Globus pallidus (tissue), 1 donor: ENCODE measurements at regions not wholly inside any gene's neighbourhood (a gene's known extent, or its start where the extent isn't known, plus 50 kb on each side); places are given as distances from the start of the nearest gene placed in this dataset.
"Not testable (repeated sequence)": the region's sequence is repeated elsewhere in the genome, so short reads cannot be mapped to it uniquely, and the experiment has no call there.

Source experiments
- DNase-seq: peaks from one replicate; pipeline ENCODE4 v3.0.0-alpha.2; 2015; ENCODE audit warnings: low spot score

- no peak for DNase-seq
These were observed 470.6 kb downstream of the PRDM9 start for GRCh38 chr5:23977997-23978396.

DNA sequence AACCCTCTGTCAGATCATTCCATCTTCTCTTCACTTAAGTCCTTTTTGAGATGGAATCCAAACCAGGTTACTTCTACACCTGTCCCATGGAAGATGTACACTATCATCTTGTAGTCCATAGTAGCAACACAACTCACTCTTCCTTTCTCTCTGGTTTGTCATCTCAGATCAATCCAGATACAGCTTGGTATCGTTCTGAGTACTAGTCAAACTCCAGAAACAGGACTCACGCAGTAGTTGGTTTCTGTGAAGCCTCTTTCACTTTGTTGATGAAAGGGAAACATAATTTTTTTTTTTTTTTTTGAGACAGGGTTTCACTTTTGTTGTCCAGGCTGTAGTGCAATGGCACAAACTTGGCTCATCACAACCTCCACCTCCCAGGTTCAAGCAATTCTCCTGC lies 484.0 kb downstream of the PRDM9 start:
- no peak for DNase-seq

GRCh38 chr5:23994581-23995370 lies 487.4 kb downstream of the PRDM9 start:
- DNase-seq: no peak

DNA sequence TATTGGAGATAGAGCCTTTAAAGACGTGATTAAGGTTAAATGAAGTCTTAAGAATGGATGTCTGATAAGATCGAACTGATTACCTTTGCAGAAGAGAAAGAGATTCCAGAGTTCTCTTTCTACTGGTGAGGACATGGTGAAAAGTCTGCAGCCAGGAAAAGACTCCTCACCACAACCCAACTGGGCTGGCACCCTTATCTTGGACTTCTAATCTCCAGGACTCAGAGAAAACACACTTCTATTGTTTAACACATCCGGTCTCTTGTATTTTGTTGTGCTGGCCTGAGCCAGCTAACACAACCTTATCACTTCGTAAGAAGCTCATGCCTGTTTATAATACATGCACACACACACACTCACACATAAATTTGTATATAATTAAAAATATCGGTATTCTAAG lies 489.1 kb downstream of the PRDM9 start:
- DNase-seq: no peak

- DNase-seq: no peak
These were observed 498.0 kb downstream of the PRDM9 start for GRCh38 chr5:24005384-24005783.

GRCh38 chr5:24017710-24018109 lies 510.3 kb downstream of the PRDM9 start:
- not testable (repeated sequence) for DNase-seq

- DNase-seq: no peak
These were observed 518.9 kb downstream of the PRDM9 start for GRCh38 chr5:24026288-24026687.

DNA sequence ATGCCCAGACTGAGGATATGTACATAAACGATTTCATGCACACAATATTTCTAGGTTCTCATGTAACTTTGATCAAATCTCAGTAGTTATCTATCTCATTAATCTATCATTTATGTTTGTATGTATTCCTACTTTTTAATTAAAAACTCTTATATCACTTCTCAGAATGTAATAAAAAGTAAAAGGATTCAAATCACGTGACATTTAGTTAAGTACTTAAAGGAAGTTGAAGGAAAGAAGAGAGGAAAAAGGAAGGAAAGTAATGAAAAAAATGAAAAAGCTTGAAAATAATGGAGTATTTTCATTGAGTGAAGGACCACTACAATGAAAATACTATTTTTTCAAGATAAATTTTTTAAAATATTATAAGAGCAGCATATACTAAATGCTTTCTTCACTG lies 535.3 kb downstream of the PRDM9 start:
- no peak for DNase-seq

GRCh38 chr5:24045046-24045445 lies 537.6 kb downstream of the PRDM9 start:
- no peak for DNase-seq

GRCh38 chr5:24053737-24054136 lies 546.3 kb downstream of the PRDM9 start:
- DNase-seq: no peak

DNA sequence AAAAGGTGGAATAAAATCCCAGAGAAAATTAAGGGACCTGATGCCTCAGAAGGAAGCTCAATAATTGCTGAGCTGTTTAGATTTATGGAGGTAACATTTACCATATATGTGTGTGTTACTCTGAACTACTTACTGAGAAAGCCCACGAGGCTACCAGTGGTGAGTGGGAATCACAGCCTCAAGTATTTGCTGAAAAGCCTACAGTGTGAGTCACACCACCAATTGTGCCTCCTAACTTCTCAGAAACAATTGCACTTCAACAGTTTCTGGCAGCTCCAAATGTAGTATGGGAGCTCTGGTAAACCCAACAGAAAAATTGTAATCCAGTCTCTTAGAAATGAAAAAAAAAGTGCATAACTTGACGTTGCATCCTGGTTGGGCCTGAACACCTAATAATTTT lies 551.6 kb downstream of the PRDM9 start:
- DNase-seq: no peak

GRCh38 chr5:24059716-24060115 lies 552.3 kb downstream of the PRDM9 start:
- no peak for DNase-seq

DNA sequence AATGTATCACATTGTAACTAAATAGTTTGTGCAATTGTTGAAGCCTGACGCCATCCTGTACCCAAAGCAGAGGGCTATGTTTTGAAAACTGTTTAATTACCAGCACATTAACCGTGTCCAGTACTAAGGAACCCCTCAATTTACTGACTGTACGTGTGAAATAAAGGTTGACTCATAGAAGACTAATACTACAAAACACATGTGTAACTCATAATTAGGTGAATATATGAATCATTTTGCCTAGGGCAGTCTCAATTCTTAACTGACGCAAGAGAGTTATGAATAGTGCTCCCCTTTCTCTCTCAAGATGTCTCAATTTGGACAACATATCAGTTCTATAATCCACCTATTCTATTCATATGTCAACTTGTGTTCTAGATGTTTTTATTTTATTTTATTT lies 558.4 kb downstream of the PRDM9 start:
- DNase-seq: no peak

GRCh38 chr5:24067208-24067607 lies 559.8 kb downstream of the PRDM9 start:
- no peak for DNase-seq

DNA sequence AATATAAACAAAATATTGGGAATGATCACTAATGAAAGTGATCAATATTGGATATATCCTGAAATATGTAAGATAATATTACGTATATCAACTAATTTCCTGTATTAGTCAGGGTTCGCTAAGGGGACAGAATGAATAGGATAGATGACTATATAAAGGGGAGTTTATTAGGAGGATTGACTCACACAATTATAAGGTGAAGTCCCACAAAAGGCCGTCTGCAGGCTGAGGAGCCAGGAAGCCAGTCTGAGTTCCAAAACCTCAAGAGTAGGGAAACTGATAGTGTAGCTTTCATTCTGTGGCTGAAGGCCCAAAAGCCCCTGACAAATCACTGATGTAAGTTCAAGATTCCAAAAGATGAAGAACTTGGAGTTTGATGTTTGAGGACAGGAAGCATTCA lies 561.1 kb downstream of the PRDM9 start:
- no peak for DNase-seq

GRCh38 chr5:24073107-24073506 lies 565.7 kb downstream of the PRDM9 start:
- DNase-seq: no peak

GRCh38 chr5:24080046-24080445 lies 564.7 kb downstream of the CDH10 start:
- no peak for DNase-seq

DNA sequence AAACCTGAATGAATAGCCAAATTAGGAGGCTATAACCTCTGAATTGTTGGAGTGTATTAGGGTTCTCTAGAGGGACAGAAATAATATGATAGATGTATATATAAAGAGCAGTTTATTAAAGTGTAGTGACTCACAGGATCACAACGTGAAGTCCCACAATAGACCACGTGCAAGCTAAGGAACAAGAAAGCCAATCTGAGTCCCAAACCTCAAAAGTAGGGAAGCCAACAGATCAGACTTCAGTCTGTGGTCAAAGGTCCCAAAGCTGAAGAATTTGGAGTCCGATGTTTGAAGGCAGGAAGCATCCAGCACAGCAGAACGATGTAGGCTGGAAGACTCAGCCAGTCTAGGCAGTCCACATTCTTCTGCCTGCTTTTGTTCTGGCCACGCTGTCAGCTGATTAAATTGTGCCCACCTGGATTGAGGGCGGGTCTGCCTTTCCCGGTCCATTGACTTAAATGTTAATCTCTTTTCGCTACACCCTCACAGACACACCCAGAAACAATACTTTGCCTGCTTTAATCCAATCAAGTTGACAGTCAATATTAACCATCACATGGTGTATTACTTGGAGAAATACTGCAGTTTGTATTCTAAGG lies 550.6 kb downstream of the CDH10 start:
- no peak for DNase-seq

DNA sequence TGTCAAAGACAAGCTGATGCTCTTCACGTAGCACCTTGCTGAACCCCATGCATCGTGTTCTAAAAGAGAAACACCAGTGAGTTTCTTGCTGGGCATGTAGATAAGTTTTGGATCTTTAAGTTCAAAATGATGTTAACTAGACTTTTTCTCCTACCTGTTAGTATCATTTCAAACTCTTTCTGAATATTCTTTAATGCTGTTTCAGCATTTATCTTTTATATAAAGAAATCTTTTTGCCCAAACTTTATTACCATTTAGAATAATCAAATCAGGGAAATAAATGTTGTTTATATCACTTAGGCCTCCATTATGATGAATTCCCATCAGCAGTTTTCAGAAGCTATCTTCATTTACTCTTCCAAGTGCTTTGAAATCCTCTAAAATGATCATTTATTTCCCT lies 542.8 kb downstream of the CDH10 start:
- no peak for DNase-seq

GRCh38 chr5:24103451-24104023 lies 541.2 kb downstream of the CDH10 start:
- DNase-seq: no peak

GRCh38 chr5:24110004-24110615 lies 534.7 kb downstream of the CDH10 start:
- peak; percentile 23 for DNase-seq

DNA sequence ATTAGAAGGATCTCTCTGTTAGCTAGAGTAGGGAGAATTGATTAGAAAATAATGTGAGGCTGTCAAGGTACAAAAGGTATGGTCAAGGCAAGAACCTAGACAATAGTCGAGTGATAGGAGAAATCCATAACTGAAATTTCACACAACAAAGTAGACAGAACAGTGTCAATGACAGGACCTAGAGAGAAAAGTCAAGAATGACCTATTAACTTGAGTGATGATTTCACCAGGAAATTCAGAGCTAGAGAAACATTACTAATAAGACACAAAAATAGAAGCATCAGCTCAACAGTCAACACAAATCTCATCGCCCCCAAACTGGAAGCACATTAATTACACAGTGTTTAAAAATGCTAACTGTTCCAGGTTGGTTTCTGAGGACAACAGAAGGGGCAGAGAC lies 532.4 kb downstream of the CDH10 start:
- DNase-seq: no peak

DNA sequence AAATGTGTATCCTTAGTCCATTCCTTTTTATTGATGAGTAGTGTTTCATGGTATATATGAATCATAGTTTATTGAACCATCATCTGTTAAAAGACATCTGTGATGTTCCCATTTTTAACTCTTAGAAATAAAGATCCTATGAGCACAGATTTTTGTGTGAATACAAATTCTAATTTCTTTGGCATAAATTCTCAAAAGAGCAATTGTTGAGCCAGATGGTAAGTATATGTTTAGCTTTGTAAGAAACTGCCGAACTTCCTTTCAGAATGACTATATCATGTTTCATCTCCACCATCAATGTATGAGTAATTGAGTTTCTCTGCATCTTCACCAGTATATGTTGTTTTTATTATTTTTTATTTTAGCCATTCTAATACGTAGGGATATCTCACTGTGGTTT lies 526.4 kb downstream of the CDH10 start:
- DNase-seq: no peak
